GM12874 (cell line): ENCODE measurements at regions not wholly inside any gene's neighbourhood (a gene's known extent, or its start where the extent isn't known, plus 50 kb on each side); places are given as distances from the start of the nearest gene placed in this dataset.

Experiments
- TF ChIP-seq, protein P1 (sequence below): IDR thresholded peaks from 2 replicates; pipeline ENCODE4 v1.5.1; 2011; ENCODE audit warnings: low read depth, mild to moderate bottlenecking, control low read depth, low read length, moderate library complexity; ENCODE audit not compliant: insufficient read depth

- TF ChIP-seq, protein P1, sequence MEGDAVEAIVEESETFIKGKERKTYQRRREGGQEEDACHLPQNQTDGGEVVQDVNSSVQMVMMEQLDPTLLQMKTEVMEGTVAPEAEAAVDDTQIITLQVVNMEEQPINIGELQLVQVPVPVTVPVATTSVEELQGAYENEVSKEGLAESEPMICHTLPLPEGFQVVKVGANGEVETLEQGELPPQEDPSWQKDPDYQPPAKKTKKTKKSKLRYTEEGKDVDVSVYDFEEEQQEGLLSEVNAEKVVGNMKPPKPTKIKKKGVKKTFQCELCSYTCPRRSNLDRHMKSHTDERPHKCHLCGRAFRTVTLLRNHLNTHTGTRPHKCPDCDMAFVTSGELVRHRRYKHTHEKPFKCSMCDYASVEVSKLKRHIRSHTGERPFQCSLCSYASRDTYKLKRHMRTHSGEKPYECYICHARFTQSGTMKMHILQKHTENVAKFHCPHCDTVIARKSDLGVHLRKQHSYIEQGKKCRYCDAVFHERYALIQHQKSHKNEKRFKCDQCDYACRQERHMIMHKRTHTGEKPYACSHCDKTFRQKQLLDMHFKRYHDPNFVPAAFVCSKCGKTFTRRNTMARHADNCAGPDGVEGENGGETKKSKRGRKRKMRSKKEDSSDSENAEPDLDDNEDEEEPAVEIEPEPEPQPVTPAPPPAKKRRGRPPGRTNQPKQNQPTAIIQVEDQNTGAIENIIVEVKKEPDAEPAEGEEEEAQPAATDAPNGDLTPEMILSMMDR, result no peak
Observed at GRCh38 chr5:31122998-31123951, 70.2 kb upstream of the CDH6 start.

- TF ChIP-seq, protein P1, result no peak
Observed at GRCh38 chr5:31121224-31121623, 72.3 kb upstream of the CDH6 start.

GRCh38 chr5:31120642-31120948 lies 72.9 kb upstream of the CDH6 start:
- TF ChIP-seq, protein P1, result no peak

DNA sequence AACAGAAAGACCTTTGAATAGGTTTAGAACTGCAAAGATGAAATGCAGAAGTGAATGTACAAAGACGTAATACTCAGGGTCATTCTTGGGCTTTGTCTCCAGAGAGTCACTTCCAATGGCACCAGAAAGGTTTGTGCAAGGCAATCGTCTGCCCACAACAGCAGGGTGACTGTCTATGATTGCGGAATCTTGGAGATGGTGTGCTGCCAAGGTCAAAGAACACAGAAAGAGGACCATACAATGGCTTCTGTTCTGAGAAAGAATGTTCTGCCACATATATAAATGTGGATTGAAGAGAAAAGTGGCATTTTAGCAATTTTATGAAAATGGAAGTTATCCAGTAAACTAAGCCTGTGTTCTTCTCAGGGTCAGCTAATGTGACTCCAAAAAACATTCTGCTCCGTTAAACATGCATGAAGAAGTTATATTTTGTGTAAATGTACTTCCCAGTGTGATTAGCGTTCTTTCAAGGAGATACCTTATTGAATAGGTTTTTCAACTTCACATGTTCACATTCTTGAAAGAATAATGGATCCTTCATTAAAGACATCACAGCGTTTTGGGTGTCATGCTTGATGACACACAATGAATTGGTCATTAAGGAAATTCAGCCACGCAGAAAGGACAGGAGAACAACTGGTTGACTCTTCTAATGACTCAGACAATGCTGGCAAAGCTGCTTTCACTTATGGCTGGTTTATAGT lies 73.4 kb upstream of the CDH6 start:
- TF ChIP-seq, protein P1, result no peak

DNA sequence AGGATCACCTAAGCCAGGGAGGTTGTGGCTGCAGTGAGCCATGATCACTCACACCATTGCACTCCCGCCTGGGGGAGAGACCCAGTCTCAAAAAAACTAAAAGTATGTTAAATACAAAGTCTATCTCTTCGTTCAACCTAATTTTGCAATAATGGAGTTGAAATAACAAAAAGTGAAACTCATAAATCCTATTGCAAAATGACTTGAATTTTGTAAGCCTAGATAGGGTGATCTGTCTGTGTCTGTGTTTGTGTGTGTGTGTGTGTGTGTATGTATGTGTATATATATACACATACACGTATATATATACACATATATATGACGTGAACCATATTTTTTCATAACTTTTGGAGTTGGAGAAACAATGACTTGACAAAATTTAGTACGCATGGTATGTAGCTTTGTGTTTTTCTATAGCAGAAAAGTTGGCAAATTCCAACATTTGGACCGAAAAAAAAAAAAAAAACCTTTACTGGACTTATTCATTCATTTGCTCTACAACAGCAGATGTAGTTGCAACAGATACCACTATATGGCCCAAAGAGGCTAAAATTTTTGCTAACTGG lies 76.9 kb upstream of the CDH6 start:
- TF ChIP-seq, protein P1, result no peak

DNA sequence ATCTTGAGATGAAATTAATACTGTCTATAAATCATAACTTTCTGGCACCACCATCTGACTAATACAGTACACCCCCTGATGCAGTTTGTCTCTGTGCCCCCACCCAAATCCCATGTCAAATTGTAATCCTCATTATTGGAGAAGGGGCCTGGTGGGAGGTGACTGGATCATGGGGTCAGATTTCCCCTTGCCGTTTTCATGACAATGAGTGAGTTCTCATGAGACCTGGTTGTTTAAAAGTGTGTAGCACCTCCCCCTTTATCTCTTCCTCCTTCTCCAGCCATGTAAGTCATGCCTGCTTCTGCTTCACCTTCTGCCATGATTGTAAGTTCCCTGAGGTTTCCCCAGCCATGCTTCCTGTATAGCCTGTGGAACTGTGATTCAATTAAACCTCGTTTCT lies 78.7 kb upstream of the CDH6 start:
- TF ChIP-seq, protein P1, result no peak

- TF ChIP-seq, protein P1, result no peak
Observed at GRCh38 chr5:31113666-31114350, 79.7 kb upstream of the CDH6 start.
